HepG2 (cell line): ENCODE measurements at regions not wholly inside any gene's neighbourhood (a gene's known extent, or its start where the extent isn't known, plus 50 kb on each side); places are given as distances from the start of the nearest gene placed in this dataset.

Source experiments
- BHLHE40 ChIP-seq: IDR thresholded peaks from 2 replicates; pipeline ENCODE4 v1.6.1; 2011; ENCODE audit warnings: low read length, improper control_type of control experiment
- CTCF ChIP-seq: sonication (generic); formaldehyde crosslinking; IDR thresholded peaks from 2 replicates; pipeline ENCODE4 v1.5.0; 2020; ENCODE audit warnings: mild to moderate bottlenecking, missing genetic modification reagents, moderate library complexity

GRCh38 chr20:40535816-40536215 lies 153.2 kb downstream of the MAFB start:
- no peak for TF ChIP-seq CTCF (CRISPR knock-in tag)
- TF ChIP-seq BHLHE40: no peak
